Prostate gland (tissue), 2 donors: ENCODE measurements at regions not wholly inside any gene's neighbourhood (a gene's known extent, or its start where the extent isn't known, plus 50 kb on each side); places are given as distances from the start of the nearest gene placed in this dataset.

Experiments
- POLR2A ChIP-seq: fragments of 450-650 bp; IDR thresholded peaks from one replicate; pipeline ENCODE4 v1.6.1; 2016; ENCODE audit warnings: antibody characterized with exemption, mild to moderate bottlenecking
- POLR2AphosphoS5 ChIP-seq: sonication (generic); formaldehyde crosslinking; IDR thresholded peaks from one replicate; pipeline ENCODE4 v1.6.1; 2017; ENCODE audit warnings: antibody characterized with exemption
- TF ChIP-seq, protein P1 (sequence below), 4 experiments: fragments of 200-600 bp in 2 of 4; fragments of 450-650 bp in 2 of 4; sonication (generic) in 2 of 4; IDR thresholded peaks; 1 replicate in 3 of 4; 2 replicates in 1 of 4; pipeline ENCODE4 v1.5.1; 2016 to 2019; ENCODE audit warnings: antibody characterized with exemption in 4 of 4, mild to moderate bottlenecking in 2 of 4, moderate library complexity in 2 of 4

GRCh38 chr3:132242790-132243189 is 74.4 kb upstream of the ACP3 start:
- TF ChIP-seq, protein P1, sequence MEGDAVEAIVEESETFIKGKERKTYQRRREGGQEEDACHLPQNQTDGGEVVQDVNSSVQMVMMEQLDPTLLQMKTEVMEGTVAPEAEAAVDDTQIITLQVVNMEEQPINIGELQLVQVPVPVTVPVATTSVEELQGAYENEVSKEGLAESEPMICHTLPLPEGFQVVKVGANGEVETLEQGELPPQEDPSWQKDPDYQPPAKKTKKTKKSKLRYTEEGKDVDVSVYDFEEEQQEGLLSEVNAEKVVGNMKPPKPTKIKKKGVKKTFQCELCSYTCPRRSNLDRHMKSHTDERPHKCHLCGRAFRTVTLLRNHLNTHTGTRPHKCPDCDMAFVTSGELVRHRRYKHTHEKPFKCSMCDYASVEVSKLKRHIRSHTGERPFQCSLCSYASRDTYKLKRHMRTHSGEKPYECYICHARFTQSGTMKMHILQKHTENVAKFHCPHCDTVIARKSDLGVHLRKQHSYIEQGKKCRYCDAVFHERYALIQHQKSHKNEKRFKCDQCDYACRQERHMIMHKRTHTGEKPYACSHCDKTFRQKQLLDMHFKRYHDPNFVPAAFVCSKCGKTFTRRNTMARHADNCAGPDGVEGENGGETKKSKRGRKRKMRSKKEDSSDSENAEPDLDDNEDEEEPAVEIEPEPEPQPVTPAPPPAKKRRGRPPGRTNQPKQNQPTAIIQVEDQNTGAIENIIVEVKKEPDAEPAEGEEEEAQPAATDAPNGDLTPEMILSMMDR (IDR thresholded peaks at IDR 0.05), result no peak
- peak; percentile 32 for TF ChIP-seq POLR2AphosphoS5
- no peak for TF ChIP-seq POLR2A
